ENCODE measurements at regions not wholly inside any gene's neighbourhood (a gene's known extent, or its start where the extent isn't known, plus 50 kb on each side); places are given as distances from the start of the nearest gene placed in this dataset.

DNA sequence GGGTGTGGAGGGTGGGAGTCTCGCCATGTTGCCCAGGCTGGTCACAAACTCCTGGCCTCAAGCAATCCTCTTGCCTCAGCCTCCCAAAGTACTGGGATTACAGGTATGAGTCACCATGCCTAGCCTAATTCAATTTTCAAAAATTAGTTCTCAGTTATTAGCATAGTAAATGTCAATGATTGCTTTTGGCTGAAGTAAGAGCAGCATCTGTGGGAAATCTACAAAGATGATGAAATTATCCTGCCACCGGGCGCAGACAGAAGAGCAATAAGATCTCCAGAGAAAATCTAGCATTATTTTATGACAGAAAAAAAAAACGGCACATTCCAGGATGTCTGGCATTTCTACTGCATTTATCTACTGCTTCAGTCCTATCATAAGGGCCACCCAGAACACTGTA is 97.9 kb upstream of the DAAM1 start:
- no peak overlapping the region for H3K4me3 Mint-ChIP-seq
- H3K9me3 Mint-ChIP-seq = no peaks in the 10 kb centered on the region
- H2BK5ac ChIP-seq (ENCODE audit: insufficient read length, low read length) = no peak overlapping the region
- no peaks in the 10 kb centered on the region for H3K27me3 Mint-ChIP-seq (ENCODE audit: low read depth)
- no peaks in the 10 kb centered on the region for H3K79me2 ChIP-seq (ENCODE audit: insufficient read depth, low read length)
- no CpG with 5 or more reads among the region's 4 CpGs for WGBS (ENCODE audit: extremely low coverage, insufficient read length, low lambda C conversion rate)
- H2BK15ac ChIP-seq (ENCODE audit: low read depth, low read length) = no peak overlapping the region
- no peak for DNase-seq
- H3K18ac ChIP-seq (ENCODE audit: insufficient read length, low read depth, low read length) = no peak overlapping the region
- no peak overlapping the region for H2BK120ac ChIP-seq (ENCODE audit: low read depth, low read length, poor library complexity, severe bottlenecking)
- peaks cover 0 to 2% of the 10 kb centered on the region in 2 experiments; a peak in 1 of 4 replicates for H3K4me1 Mint-ChIP-seq
- H4K8ac ChIP-seq (replicated peaks; ENCODE audit: insufficient read length, low read depth, low read length) = no peak overlapping the region
- H3K4me2 ChIP-seq (ENCODE audit: insufficient read depth, insufficient read length, low read length) = no peak overlapping the region
- no peaks in the 10 kb centered on the region for H3K23me2 ChIP-seq (ENCODE audit: insufficient read length, low read depth, low read length, poor library complexity, severe bottlenecking)
- no peak overlapping the region for H4K5ac ChIP-seq (ENCODE audit: insufficient read length, low read depth, low read length)
- H2BK20ac ChIP-seq (ENCODE audit: low read depth, low read length, poor library complexity, severe bottlenecking) = no peak overlapping the region
- no peak overlapping the region for H3K9ac ChIP-seq (ENCODE audit: extremely low read depth, insufficient read length, low read length)
- no peak overlapping the region for H3K14ac ChIP-seq (ENCODE audit: insufficient read depth, low read length)
- no peak overlapping the region for H2AK5ac ChIP-seq (ENCODE audit: insufficient read length, low read length)
- H2AFZ ChIP-seq (ENCODE audit: low read length) = no peak overlapping the region
- H3K27me3 ChIP-seq (ENCODE audit: insufficient read depth, low read length) = no peaks in the 10 kb centered on the region
- no peaks in the 10 kb centered on the region for H4K20me1 ChIP-seq (ENCODE audit: control insufficient read depth, insufficient read depth, insufficient read length)
- H3K27ac Mint-ChIP-seq = no peak overlapping the region
- no peaks in the 10 kb centered on the region for H3K36me3 Mint-ChIP-seq (ENCODE audit: insufficient read depth in 1 of 3, low read depth in 3 of 3)
- TF ChIP-seq, protein P1, sequence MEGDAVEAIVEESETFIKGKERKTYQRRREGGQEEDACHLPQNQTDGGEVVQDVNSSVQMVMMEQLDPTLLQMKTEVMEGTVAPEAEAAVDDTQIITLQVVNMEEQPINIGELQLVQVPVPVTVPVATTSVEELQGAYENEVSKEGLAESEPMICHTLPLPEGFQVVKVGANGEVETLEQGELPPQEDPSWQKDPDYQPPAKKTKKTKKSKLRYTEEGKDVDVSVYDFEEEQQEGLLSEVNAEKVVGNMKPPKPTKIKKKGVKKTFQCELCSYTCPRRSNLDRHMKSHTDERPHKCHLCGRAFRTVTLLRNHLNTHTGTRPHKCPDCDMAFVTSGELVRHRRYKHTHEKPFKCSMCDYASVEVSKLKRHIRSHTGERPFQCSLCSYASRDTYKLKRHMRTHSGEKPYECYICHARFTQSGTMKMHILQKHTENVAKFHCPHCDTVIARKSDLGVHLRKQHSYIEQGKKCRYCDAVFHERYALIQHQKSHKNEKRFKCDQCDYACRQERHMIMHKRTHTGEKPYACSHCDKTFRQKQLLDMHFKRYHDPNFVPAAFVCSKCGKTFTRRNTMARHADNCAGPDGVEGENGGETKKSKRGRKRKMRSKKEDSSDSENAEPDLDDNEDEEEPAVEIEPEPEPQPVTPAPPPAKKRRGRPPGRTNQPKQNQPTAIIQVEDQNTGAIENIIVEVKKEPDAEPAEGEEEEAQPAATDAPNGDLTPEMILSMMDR (conservative IDR thresholded peaks at IDR 0.05) = no peak
- H2BK12ac ChIP-seq (ENCODE audit: insufficient read length, low read depth, low read length) = no peak overlapping the region
- no peak overlapping the region for H3K4ac ChIP-seq (ENCODE audit: low read depth, low read length)
- no peak overlapping the region for H3T11ph ChIP-seq (ENCODE audit: low read length)
- no peak overlapping the region for H4K91ac ChIP-seq (ENCODE audit: insufficient read length, low read depth, low read length)
- H3K27ac ChIP-seq (ENCODE audit: insufficient read length, low read depth, low read length) = no peak overlapping the region
- H3K4me1 ChIP-seq (ENCODE audit: insufficient read depth, low read length) = no peaks in the 10 kb centered on the region; the same call in 1 of the 2 replicates
- no peak overlapping the region for H3K56ac ChIP-seq (ENCODE audit: insufficient read length, low read depth, low read length)
- no peak overlapping the region for H3K23ac ChIP-seq (ENCODE audit: insufficient read length, low read depth, low read length)
- no peaks in the 10 kb centered on the region for H3K9me3 ChIP-seq (ENCODE audit: control insufficient read depth, low read depth, low read length)
- no peaks in the 10 kb centered on the region for H3K79me1 ChIP-seq (ENCODE audit: insufficient read depth, low read depth, low read length, poor library complexity, severe bottlenecking)
